C4-2B (cell line): ENCODE measurements at regions not wholly inside any gene's neighbourhood (a gene's known extent, or its start where the extent isn't known, plus 50 kb on each side); places are given as distances from the start of the nearest gene placed in this dataset.

Source experiments
- H3K27ac ChIP-seq: fragments of 450-650 bp; 2 replicates; pipeline ENCODE4 v1.5.1; 2017
- CTCF ChIP-seq: fragments of 450-650 bp; conservative IDR thresholded peaks from 2 replicates; pipeline ENCODE4 v1.5.1; 2017; ENCODE audit warnings: mild to moderate bottlenecking
- ZFX ChIP-seq: fragments of 450-650 bp; IDR thresholded peaks from 2 replicates; pipeline ENCODE4 v1.6.1; 2017

GRCh38 chr5:61915646-61916045, 390.4 kb upstream of the KIF2A start:
- no peak overlapping the region for H3K27ac ChIP-seq
- TF ChIP-seq ZFX = no peak
- TF ChIP-seq CTCF = no peak; the same call in 1 of the 2 replicates

GRCh38 chr5:61916621-61917620, 389.1 kb upstream of the KIF2A start:
- H3K27ac ChIP-seq = no peak overlapping the region
- TF ChIP-seq CTCF = no peak
- TF ChIP-seq ZFX = no peak

- no peak overlapping the region for H3K27ac ChIP-seq
- no peak for TF ChIP-seq CTCF
- TF ChIP-seq ZFX = no peak
These were observed 387.4 kb upstream of the KIF2A start for GRCh38 chr5:61918611-61919010.

GRCh38 chr5:61919920-61920319, 386.1 kb upstream of the KIF2A start:
- no peak for TF ChIP-seq ZFX
- TF ChIP-seq CTCF = no peak
- no peak overlapping the region for H3K27ac ChIP-seq

- no peak overlapping the region for H3K27ac ChIP-seq
- TF ChIP-seq CTCF = no peak
- TF ChIP-seq ZFX = no peak
These were observed 381.8 kb upstream of the KIF2A start for GRCh38 chr5:61924251-61924650.

- TF ChIP-seq ZFX (no peak), CTCF (no peak)
- no peak overlapping the region for H3K27ac ChIP-seq
These were observed 379.1 kb upstream of the KIF2A start for GRCh38 chr5:61926911-61927310.

- no peak for TF ChIP-seq CTCF
- TF ChIP-seq ZFX = no peak
- no peak overlapping the region for H3K27ac ChIP-seq
These were observed 374.8 kb upstream of the KIF2A start for GRCh38 chr5:61931236-61931635.
